Transverse colon (tissue), 4 donors: ENCODE measurements at regions not wholly inside any gene's neighbourhood (a gene's known extent, or its start where the extent isn't known, plus 50 kb on each side); places are given as distances from the start of the nearest gene placed in this dataset.

ENCODE experiments used
- DNase-seq: peaks from one replicate; pipeline ENCODE4 v3.0.0-alpha.2; 2019
- H3K27ac ChIP-seq, 4 donors: fragments of 200-600 bp; sonication (generic); 2 replicates each; pipeline ENCODE4 v1.5.1; 2016 to 2018; ENCODE audit warnings: inconsistent platforms in 4 of 4
- H3K27me3 ChIP-seq: fragments of 200-600 bp; sonication (generic); 2 replicates; pipeline ENCODE4 v1.5.1; 2017; ENCODE audit warnings: inconsistent platforms
- H3K36me3 ChIP-seq, 4 donors: fragments of 200-600 bp; sonication (generic); 2 replicates each; pipeline ENCODE4 v1.5.1; 2017 to 2019; ENCODE audit warnings: inconsistent platforms in 4 of 4
- H3K4me1 ChIP-seq, 4 donors: fragments of 200-600 bp; sonication (generic); 2 replicates each; pipeline ENCODE4 v1.5.1; 2017 to 2020; ENCODE audit warnings: inconsistent platforms in 4 of 4
- H3K4me3 ChIP-seq, 4 donors: fragments of 200-600 bp; sonication (generic); 1 replicate in 1 of 4; 2 replicates in 3 of 4; pipeline versions ENCODE4 v1.5.1 to v1.6.1; 2017 to 2019; ENCODE audit warnings: inconsistent platforms in 4 of 4
- H3K9me3 ChIP-seq, 2 donors: fragments of 200-600 bp; sonication (generic); 2 replicates each; pipeline ENCODE4 v1.5.1; 2017 to 2019; ENCODE audit warnings: inconsistent platforms in 2 of 2
- CTCF ChIP-seq, 5 experiments: fragments of 200-600 bp in 3 of 5; fragments of 450-650 bp in 2 of 5; sonication (generic) in 3 of 5; IDR thresholded peaks; 1 replicate in 2 of 5; 2 replicates in 3 of 5; pipeline ENCODE4 v1.5.1; 2016 to 2017; ENCODE audit warnings: antibody characterized with exemption in 5 of 5, inconsistent platforms in 3 of 5, mild to moderate bottlenecking in 2 of 5, moderate library complexity in 1 of 5
- EP300 ChIP-seq: sonication (generic); formaldehyde crosslinking; IDR thresholded peaks from one replicate; pipeline ENCODE4 v1.6.1; 2017; ENCODE audit warnings: antibody characterized with exemption, low read depth
- POLR2A ChIP-seq: fragments of 450-650 bp; IDR thresholded peaks from one replicate; pipeline ENCODE4 v1.6.1; 2016; ENCODE audit warnings: antibody characterized with exemption, mild to moderate bottlenecking, moderate library complexity
- POLR2AphosphoS5 ChIP-seq, 3 donors: sonication (generic); formaldehyde crosslinking; IDR thresholded peaks; one replicate each; pipeline ENCODE4 v1.6.1; 2016; ENCODE audit warnings: antibody characterized with exemption in 3 of 3
- whole genome bisulfite sequencing, 2 donors: methylation state at CpG; one replicate each; pipeline ENCODE4 v1.1.5; 2018; ENCODE audit warnings: low coverage in 1 of 2; 5-methylcytosine and 5-hydroxymethylcytosine counted together
- in situ Hi-C, 4 donors: fragments of 200-750 bp; cut with MboI; loops; one replicate each; pipeline versions ENCODE4 v1.15.0 to v1.15.1; 2017; ENCODE audit warnings: low sequenced_read_pairs in 3 of 4, low pct_ligation_motif_present in 1 of 4, low pct_unique_long_range_greater_than_20kb in 1 of 4
- intact Hi-C: fragments of 100-400 bp; cut with DNase I; formaldehyde crosslinking; loops from one replicate; pipeline ENCODE4 v1.15.1; 2023; ENCODE audit warnings: low total_unique reads

- in situ Hi-C loops (no loop called here), intact Hi-C loops (no loop called here)
- 35 to 38% methylated on average over 3 of the region's 3 CpGs for WGBS, 2 donors
- H3K27ac ChIP-seq: peak overlapping the region; percentile 53 to 74 (median 68)
- H3K4me1 ChIP-seq: peaks cover 13 to 48% (median 19%) of the 10 kb centered on the region in 4 donors
- TF ChIP-seq POLR2A: no peak
- TF ChIP-seq POLR2AphosphoS5 (IDR thresholded peaks at IDR 0.05): peak in 2 of 3 donors; percentile 61
- H3K27me3 ChIP-seq: no peaks in the 10 kb centered on the region
- H3K36me3 ChIP-seq: no peaks in the 10 kb centered on the region
- H3K4me3 ChIP-seq: no peak overlapping the region
- peak; percentile 59 for DNase-seq
- H3K9me3 ChIP-seq: no peaks in the 10 kb centered on the region
Measured at GRCh38 chr1:244347942-244348341, 103.8 kb downstream of the ADSS2 start.

GRCh38 chr1:244349103-244349531 lies 102.6 kb downstream of the ADSS2 start:
- H3K4me3 ChIP-seq: no peak overlapping the region
- H3K36me3 ChIP-seq: no peaks in the 10 kb centered on the region
- TF ChIP-seq EP300: no peak
- TF ChIP-seq CTCF (IDR thresholded peaks at IDR 0.05): no peak
- TF ChIP-seq POLR2A: no peak
- TF ChIP-seq POLR2AphosphoS5 (IDR thresholded peaks at IDR 0.05): no peak
- peaks cover 13 to 55% (median 25%) of the 10 kb centered on the region in 4 donors for H3K4me1 ChIP-seq
- no peak for DNase-seq
- H3K27ac ChIP-seq: peak overlapping the region; percentile 53 to 74 (median 68)
- no peaks in the 10 kb centered on the region for H3K27me3 ChIP-seq
- no peaks in the 10 kb centered on the region for H3K9me3 ChIP-seq
- WGBS, 2 donors: 75 to 76% methylated on average over 5 to 8 of the region's 8 CpGs
- intact Hi-C loops: no loop called here
- in situ Hi-C loops: no loop called here

- WGBS, 2 donors: 20 to 49% methylated on average over 1 to 8 of the region's 8 CpGs
- Histone ChIP-seq H3K9me3 (no peaks in the 10 kb centered on the region), H3K4me1 (peaks cover 13 to 55% (median 25%) of the 10 kb centered on the region in 4 donors), H3K36me3 (no peaks in the 10 kb centered on the region), H3K27me3 (no peaks in the 10 kb centered on the region), H3K27ac (peak overlapping the region; percentile 41 to 68 (median 60)), H3K4me3 (no peak overlapping the region)
- intact Hi-C loops (no loop called here), in situ Hi-C loops (no loop called here)
- no peak for DNase-seq
- TF ChIP-seq POLR2AphosphoS5 (IDR thresholded peaks at IDR 0.05) (no peak), POLR2A (no peak), EP300 (no peak), CTCF (IDR thresholded peaks at IDR 0.05) (no peak)
Measured at GRCh38 chr1:244349581-244350001, 102.1 kb downstream of the ADSS2 start.

GRCh38 chr1:244350027-244350426 lies 101.7 kb downstream of the ADSS2 start:
- TF ChIP-seq POLR2AphosphoS5 (IDR thresholded peaks at IDR 0.05) (no peak), CTCF (IDR thresholded peaks at IDR 0.05) (no peak), EP300 (no peak)
- no peaks in the 10 kb centered on the region for H3K27me3 ChIP-seq
- H3K4me1 ChIP-seq: peaks cover 13 to 55% (median 25%) of the 10 kb centered on the region in 4 donors
- no peak overlapping the region for H3K4me3 ChIP-seq
- in situ Hi-C loops: no loop called here
- peak overlapping the region in 3 of 4 donors; percentile 53 to 68 (median 68) for H3K27ac ChIP-seq
- no peak for DNase-seq
- no peaks in the 10 kb centered on the region for H3K9me3 ChIP-seq
- H3K36me3 ChIP-seq: no peaks in the 10 kb centered on the region
- WGBS, 2 donors: 32 to 100% methylated on average over 2 to 6 of the region's 6 CpGs
- intact Hi-C loops: no loop called here
